IPS-18a (cell line): ENCODE measurements at regions not wholly inside any gene's neighbourhood (a gene's known extent, or its start where the extent isn't known, plus 50 kb on each side); places are given as distances from the start of the nearest gene placed in this dataset.

Source experiments
- H3K27ac ChIP-seq: one replicate; pipeline ENCODE4 v1.5.1; 2013; ENCODE audit warnings: low read length
- H3K27me3 ChIP-seq: one replicate; pipeline ENCODE4 v1.6.1; 2013; ENCODE audit warnings: mild to moderate bottlenecking, low read length; ENCODE audit not compliant: control insufficient read depth, insufficient read depth
- H3K36me3 ChIP-seq: one replicate; pipeline ENCODE4 v1.6.1; 2013; ENCODE audit warnings: low read depth, low read length; ENCODE audit not compliant: control insufficient read depth
- H3K4me1 ChIP-seq: one replicate; pipeline ENCODE4 v1.6.1; 2013; ENCODE audit warnings: low read depth, low read length; ENCODE audit not compliant: control insufficient read depth
- H3K4me3 ChIP-seq: one replicate; pipeline ENCODE4 v1.5.1; 2013; ENCODE audit warnings: low read length
- H3K9ac ChIP-seq: one replicate; pipeline ENCODE4 v1.6.1; 2013; ENCODE audit warnings: mild to moderate bottlenecking, low read length, moderate library complexity
- H3K9me3 ChIP-seq: one replicate; pipeline ENCODE4 v1.6.1; 2013; ENCODE audit warnings: low read depth, low read length; ENCODE audit not compliant: control insufficient read depth

GRCh38 chrX:9087271-9088040 lies 53.5 kb upstream of the FAM9B start:
- Histone ChIP-seq H3K36me3 (no peaks in the 10 kb centered on the region), H3K27ac (no peak overlapping the region), H3K4me3 (no peak overlapping the region)

GRCh38 chrX:9088896-9089295 lies 55.0 kb upstream of the FAM9B start:
- Histone ChIP-seq H3K27me3 (no peaks in the 10 kb centered on the region), H3K9ac (no peak overlapping the region), H3K4me1 (peaks cover 18% of the 10 kb centered on the region), H3K4me3 (no peak overlapping the region), H3K27ac (no peak overlapping the region), H3K9me3 (no peaks in the 10 kb centered on the region), H3K36me3 (no peaks in the 10 kb centered on the region)

More at GRCh38 chrX:9087271-9088040, 53.5 kb upstream of the FAM9B start:
- H3K27me3 ChIP-seq: no peaks in the 10 kb centered on the region
- peaks cover 18% of the 10 kb centered on the region for H3K4me1 ChIP-seq
- H3K9ac ChIP-seq: no peak overlapping the region
- no peaks in the 10 kb centered on the region for H3K9me3 ChIP-seq

GRCh38 chrX:9090766-9091165 lies 56.8 kb upstream of the FAM9B start:
- H3K4me1 ChIP-seq: peaks cover 18% of the 10 kb centered on the region
- H3K27me3 ChIP-seq: no peaks in the 10 kb centered on the region
- no peaks in the 10 kb centered on the region for H3K36me3 ChIP-seq
- H3K27ac ChIP-seq: no peak overlapping the region
- H3K4me3 ChIP-seq: no peak overlapping the region
- H3K9ac ChIP-seq: no peak overlapping the region
- no peaks in the 10 kb centered on the region for H3K9me3 ChIP-seq

- Histone ChIP-seq H3K36me3 (no peaks in the 10 kb centered on the region), H3K4me1 (peaks cover 18% of the 10 kb centered on the region), H3K4me3 (no peak overlapping the region), H3K9ac (no peak overlapping the region), H3K9me3 (no peaks in the 10 kb centered on the region), H3K27me3 (no peaks in the 10 kb centered on the region), H3K27ac (no peak overlapping the region)
Measured at GRCh38 chrX:9091258-9091657, 57.3 kb upstream of the FAM9B start.

GRCh38 chrX:9102956-9103355 lies 69.0 kb upstream of the FAM9B start:
- Histone ChIP-seq H3K27ac (no peak overlapping the region), H3K27me3 (no peaks in the 10 kb centered on the region), H3K36me3 (no peaks in the 10 kb centered on the region), H3K9me3 (no peaks in the 10 kb centered on the region), H3K9ac (no peak overlapping the region), H3K4me1 (peaks cover 2% of the 10 kb centered on the region), H3K4me3 (no peak overlapping the region)

- Histone ChIP-seq H3K27ac (no peak overlapping the region), H3K9ac (no peak overlapping the region), H3K27me3 (no peaks in the 10 kb centered on the region), H3K9me3 (no peaks in the 10 kb centered on the region), H3K4me3 (no peak overlapping the region), H3K4me1 (no peaks in the 10 kb centered on the region), H3K36me3 (no peaks in the 10 kb centered on the region)
Measured at GRCh38 chrX:9108054-9108453, 74.1 kb upstream of the FAM9B start.

GRCh38 chrX:9110808-9111207 lies 76.9 kb upstream of the FAM9B start:
- Histone ChIP-seq H3K9me3 (no peaks in the 10 kb centered on the region), H3K27ac (no peak overlapping the region), H3K36me3 (no peaks in the 10 kb centered on the region), H3K4me1 (no peaks in the 10 kb centered on the region), H3K4me3 (no peak overlapping the region), H3K27me3 (no peaks in the 10 kb centered on the region), H3K9ac (no peak overlapping the region)

GRCh38 chrX:9114245-9114644 lies 80.3 kb upstream of the FAM9B start:
- H3K9me3 ChIP-seq: no peaks in the 10 kb centered on the region
- H3K27me3 ChIP-seq: no peaks in the 10 kb centered on the region
- H3K4me1 ChIP-seq: no peaks in the 10 kb centered on the region
- H3K4me3 ChIP-seq: no peak overlapping the region
- H3K36me3 ChIP-seq: no peaks in the 10 kb centered on the region
- H3K9ac ChIP-seq: no peak overlapping the region
- no peak overlapping the region for H3K27ac ChIP-seq

- H3K9me3 ChIP-seq: no peaks in the 10 kb centered on the region
Measured at GRCh38 chrX:9117851-9118250, 83.9 kb upstream of the FAM9B start.

GRCh38 chrX:9122519-9123245 lies 88.8 kb upstream of the FAM9B start:
- Histone ChIP-seq H3K27ac (no peak overlapping the region), H3K9ac (no peak overlapping the region), H3K4me3 (no peak overlapping the region), H3K4me1 (no peaks in the 10 kb centered on the region), H3K27me3 (no peaks in the 10 kb centered on the region), H3K36me3 (no peaks in the 10 kb centered on the region), H3K9me3 (no peaks in the 10 kb centered on the region)

More at GRCh38 chrX:9117851-9118250, 83.9 kb upstream of the FAM9B start:
- Histone ChIP-seq H3K9ac (no peak overlapping the region), H3K36me3 (no peaks in the 10 kb centered on the region), H3K4me3 (no peak overlapping the region), H3K4me1 (no peaks in the 10 kb centered on the region), H3K27me3 (no peaks in the 10 kb centered on the region), H3K27ac (no peak overlapping the region)

GRCh38 chrX:9127986-9128385 lies 94.1 kb upstream of the FAM9B start:
- no peaks in the 10 kb centered on the region for H3K9me3 ChIP-seq
- H3K36me3 ChIP-seq: no peaks in the 10 kb centered on the region
- H3K4me1 ChIP-seq: no peaks in the 10 kb centered on the region
- no peak overlapping the region for H3K9ac ChIP-seq
- H3K4me3 ChIP-seq: no peak overlapping the region
- no peak overlapping the region for H3K27ac ChIP-seq
- no peaks in the 10 kb centered on the region for H3K27me3 ChIP-seq

- Histone ChIP-seq H3K4me1 (peaks cover 10% of the 10 kb centered on the region), H3K9ac (no peak overlapping the region), H3K27me3 (no peaks in the 10 kb centered on the region), H3K4me3 (no peak overlapping the region), H3K9me3 (no peaks in the 10 kb centered on the region), H3K27ac (no peak overlapping the region), H3K36me3 (no peaks in the 10 kb centered on the region)
Measured at GRCh38 chrX:9130031-9130430, 96.1 kb upstream of the FAM9B start.
